ENCODE measurements at regions not wholly inside any gene's neighbourhood (a gene's known extent, or its start where the extent isn't known, plus 50 kb on each side); places are given as distances from the start of the nearest gene placed in this dataset.

GRCh38 chr12:93149229-93149628 lies 220.1 kb upstream of the EEA1 start:
- Histone ChIP-seq H3K9me3 (ENCODE audit: low read depth, low read length) (no peaks in the 10 kb centered on the region), H3K4me1 (ENCODE audit: insufficient read depth, low read length) (peaks cover 12% of the 10 kb centered on the region), H3K27ac (ENCODE audit: low read depth, low read length) (no peak overlapping the region), H4K20me1 (ENCODE audit: insufficient read depth, low read length) (no peaks in the 10 kb centered on the region), H2AFZ (ENCODE audit: low read length) (no peak overlapping the region), H3K4me3 (ENCODE audit: insufficient read depth, low read length) (no peak overlapping the region), H3K4me2 (ENCODE audit: insufficient read depth, low read length) (no peak overlapping the region), H3K79me2 (ENCODE audit: insufficient read depth, low read length) (no peaks in the 10 kb centered on the region), H3K27me3 (ENCODE audit: insufficient read depth, low read length) (no peaks in the 10 kb centered on the region), H3K36me3 (ENCODE audit: insufficient read depth, low read length) (no peaks in the 10 kb centered on the region)
- no peak for DNase-seq (ENCODE audit: insufficient read length, low spot score, missing footprints)
- no peak for TF ChIP-seq CTCF (IDR thresholded peaks at IDR 0.05; ENCODE audit: extremely low read depth, low read depth, low read length)

GRCh38 chr12:93151079-93151762 lies 222.1 kb upstream of the EEA1 start:
- H3K27ac ChIP-seq (ENCODE audit: low read depth, low read length) = no peak overlapping the region
- H3K4me2 ChIP-seq (ENCODE audit: insufficient read depth, low read length) = no peak overlapping the region
- DNase-seq (ENCODE audit: insufficient read length, low spot score, missing footprints) = no peak
- H3K4me3 ChIP-seq (ENCODE audit: insufficient read depth, low read length) = no peak overlapping the region
- no peak for TF ChIP-seq CTCF (IDR thresholded peaks at IDR 0.05; ENCODE audit: extremely low read depth, low read depth, low read length)
- no peaks in the 10 kb centered on the region for H3K9me3 ChIP-seq (ENCODE audit: low read depth, low read length)
- no peaks in the 10 kb centered on the region for H4K20me1 ChIP-seq (ENCODE audit: insufficient read depth, low read length)
- no peaks in the 10 kb centered on the region for H3K79me2 ChIP-seq (ENCODE audit: insufficient read depth, low read length)
- no peaks in the 10 kb centered on the region for H3K27me3 ChIP-seq (ENCODE audit: insufficient read depth, low read length)
- H2AFZ ChIP-seq (ENCODE audit: low read length) = no peak overlapping the region
- H3K4me1 ChIP-seq (ENCODE audit: insufficient read depth, low read length) = peaks cover 9% of the 10 kb centered on the region
- H3K36me3 ChIP-seq (ENCODE audit: insufficient read depth, low read length) = no peaks in the 10 kb centered on the region

GRCh38 chr12:93152617-93153016 lies 223.5 kb upstream of the EEA1 start:
- Histone ChIP-seq H3K27ac (ENCODE audit: low read depth, low read length) (no peak overlapping the region), H3K36me3 (ENCODE audit: insufficient read depth, low read length) (no peaks in the 10 kb centered on the region), H3K79me2 (ENCODE audit: insufficient read depth, low read length) (no peaks in the 10 kb centered on the region), H4K20me1 (ENCODE audit: insufficient read depth, low read length) (no peaks in the 10 kb centered on the region), H3K27me3 (ENCODE audit: insufficient read depth, low read length) (no peaks in the 10 kb centered on the region), H3K9me3 (ENCODE audit: low read depth, low read length) (no peaks in the 10 kb centered on the region), H3K4me3 (ENCODE audit: insufficient read depth, low read length) (no peak overlapping the region), H2AFZ (ENCODE audit: low read length) (no peak overlapping the region), H3K4me2 (ENCODE audit: insufficient read depth, low read length) (no peak overlapping the region), H3K4me1 (ENCODE audit: insufficient read depth, low read length) (peaks cover 8% of the 10 kb centered on the region)
- DNase-seq (ENCODE audit: insufficient read length, low spot score, missing footprints) = no peak
- no peak for TF ChIP-seq CTCF (IDR thresholded peaks at IDR 0.05; ENCODE audit: extremely low read depth, low read depth, low read length)

GRCh38 chr12:93153321-93153720 lies 224.2 kb upstream of the EEA1 start:
- no peak for TF ChIP-seq CTCF (IDR thresholded peaks at IDR 0.05; ENCODE audit: extremely low read depth, low read depth, low read length)
- Histone ChIP-seq H3K27me3 (ENCODE audit: insufficient read depth, low read length) (no peaks in the 10 kb centered on the region), H3K4me2 (ENCODE audit: insufficient read depth, low read length) (no peak overlapping the region), H3K27ac (ENCODE audit: low read depth, low read length) (no peak overlapping the region), H2AFZ (ENCODE audit: low read length) (no peak overlapping the region), H4K20me1 (ENCODE audit: insufficient read depth, low read length) (no peaks in the 10 kb centered on the region), H3K9me3 (ENCODE audit: low read depth, low read length) (no peaks in the 10 kb centered on the region), H3K36me3 (ENCODE audit: insufficient read depth, low read length) (no peaks in the 10 kb centered on the region), H3K79me2 (ENCODE audit: insufficient read depth, low read length) (no peaks in the 10 kb centered on the region), H3K4me3 (ENCODE audit: insufficient read depth, low read length) (no peak overlapping the region), H3K4me1 (ENCODE audit: insufficient read depth, low read length) (peaks cover 8% of the 10 kb centered on the region)
- DNase-seq (ENCODE audit: insufficient read length, low spot score, missing footprints) = no peak

Data from osteoblast (primary cell).